ENCODE measurements at regions not wholly inside any gene's neighbourhood (a gene's known extent, or its start where the extent isn't known, plus 50 kb on each side); places are given as distances from the start of the nearest gene placed in this dataset.

GRCh38 chr18:64710105-64710861 is 561.4 kb upstream of the LINC00305 start:
- no peak for TF ChIP-seq SNAI2 (CRISPR knock-in tag; IDR thresholded peaks at IDR 0.05)
- no peak for TF ChIP-seq OSR1 (CRISPR knock-in tag; IDR thresholded peaks at IDR 0.05)
- no peak for TF ChIP-seq RARB (CRISPR knock-in tag; IDR thresholded peaks at IDR 0.05)
- no peak for TF ChIP-seq ZNF8 (CRISPR knock-in tag; IDR thresholded peaks at IDR 0.05)
- TF ChIP-seq CREB5 (CRISPR knock-in tag; IDR thresholded peaks at IDR 0.05; ENCODE audit: low read depth), result no peak
- no peak for TF ChIP-seq ZNF70 (CRISPR knock-in tag; IDR thresholded peaks at IDR 0.05)
- no peak for TF ChIP-seq ARNTL (CRISPR knock-in tag; IDR thresholded peaks at IDR 0.05; ENCODE audit: borderline replicate concordance, low read depth)
- no peak for TF ChIP-seq ZFP3 (CRISPR knock-in tag; IDR thresholded peaks at IDR 0.05)
- no peak for TF ChIP-seq ZC3H10 (CRISPR knock-in tag; IDR thresholded peaks at IDR 0.05)
- no peak for TF ChIP-seq GLIS3 (CRISPR knock-in tag; IDR thresholded peaks at IDR 0.05)
- no peak for TF ChIP-seq TOX (CRISPR knock-in tag; IDR thresholded peaks at IDR 0.05; ENCODE audit: borderline replicate concordance)
- TF ChIP-seq TSHZ2 (CRISPR knock-in tag; IDR thresholded peaks at IDR 0.05), result no peak
- TF ChIP-seq CSRNP3 (CRISPR knock-in tag; IDR thresholded peaks at IDR 0.05), result no peak
- TF ChIP-seq POU6F1 (CRISPR knock-in tag; IDR thresholded peaks at IDR 0.05; ENCODE audit: borderline replicate concordance, low read depth), result no peak
- TF ChIP-seq ISL1 (CRISPR knock-in tag; IDR thresholded peaks at IDR 0.05), result no peak
- no peak for TF ChIP-seq PPARA (CRISPR knock-in tag; IDR thresholded peaks at IDR 0.05; ENCODE audit: borderline replicate concordance)
- no peak for TF ChIP-seq ZFP30 (CRISPR knock-in tag; IDR thresholded peaks at IDR 0.05)
- TF ChIP-seq TCF4 (CRISPR knock-in tag; IDR thresholded peaks at IDR 0.05; ENCODE audit: borderline replicate concordance), result no peak
- TF ChIP-seq BACH2 (CRISPR knock-in tag; IDR thresholded peaks at IDR 0.05; ENCODE audit: borderline replicate concordance), result no peak

GRCh38 chr18:64707052-64707451 is 558.2 kb upstream of the LINC00305 start:
- ATAC-seq, result no peak
- no peak for TF ChIP-seq OSR1 (CRISPR knock-in tag; IDR thresholded peaks at IDR 0.05)
- TF ChIP-seq ZNF8 (CRISPR knock-in tag; IDR thresholded peaks at IDR 0.05), result no peak
- no peak for TF ChIP-seq CSRNP3 (CRISPR knock-in tag; IDR thresholded peaks at IDR 0.05)
- TF ChIP-seq CSDC2 (CRISPR knock-in tag; IDR thresholded peaks at IDR 0.05), result no peak
- no peak for TF ChIP-seq CREB5 (CRISPR knock-in tag; IDR thresholded peaks at IDR 0.05; ENCODE audit: low read depth)

More at GRCh38 chr18:64710105-64710861, 561.4 kb upstream of the LINC00305 start:
- ATAC-seq, result no peak
